GM13976 (cell line): ENCODE measurements at regions not wholly inside any gene's neighbourhood (a gene's known extent, or its start where the extent isn't known, plus 50 kb on each side); places are given as distances from the start of the nearest gene placed in this dataset.

Experiments
- DNase-seq: peaks from one replicate; pipeline ENCODE4 v3.0.0; 2012; ENCODE audit warnings: low spot score
- CTCF ChIP-seq: IDR thresholded peaks from 2 replicates; pipeline ENCODE4 v1.5.1; 2012; ENCODE audit warnings: borderline replicate concordance, mild to moderate bottlenecking; ENCODE audit not compliant: insufficient read depth; ENCODE audit errors: extremely low read depth, missing control alignments, control extremely low read depth
- in situ Hi-C: fragments of 300-500 bp; cut with MboI; formaldehyde crosslinking; loops from one replicate; pipeline ENCODE4 v1.12.0; 2022; ENCODE audit warnings: low sequenced_read_pairs, mixed read lengths, inconsistent platforms; ENCODE audit not compliant: unreplicated experiment

GRCh38 chr13:55660851-55661250 is 1479.9 kb upstream of the PRR20A start:
- in situ Hi-C loops, result no loop called here
- no peak for TF ChIP-seq CTCF
- no peak for DNase-seq

- TF ChIP-seq CTCF, result no peak
- DNase-seq, result no peak
- in situ Hi-C loops, result no loop called here
These were observed 1479.2 kb upstream of the PRR20A start for GRCh38 chr13:55661505-55661904.

- in situ Hi-C loops, result no loop called here
- no peak for DNase-seq
- TF ChIP-seq CTCF, result no peak
These were observed 1476.5 kb upstream of the PRR20A start for GRCh38 chr13:55664178-55664577.

- no peak for TF ChIP-seq CTCF
- in situ Hi-C loops, result no loop called here
- no peak for DNase-seq
These were observed 1471.7 kb upstream of the PRR20A start for GRCh38 chr13:55669051-55669450.

GRCh38 chr13:55673910-55674309 is 1466.8 kb upstream of the PRR20A start:
- TF ChIP-seq CTCF, result no peak
- no peak for DNase-seq
- in situ Hi-C loops, result no loop called here

- no peak for TF ChIP-seq CTCF
- no peak for DNase-seq
- in situ Hi-C loops, result no loop called here
These were observed 1457.9 kb upstream of the PRR20A start for GRCh38 chr13:55682776-55683175.

GRCh38 chr13:55705526-55705925 is 1435.2 kb upstream of the PRR20A start:
- TF ChIP-seq CTCF, result no peak
- no peak for DNase-seq
- in situ Hi-C loops, result no loop called here
